ENCODE measurements at regions not wholly inside any gene's neighbourhood (a gene's known extent, or its start where the extent isn't known, plus 50 kb on each side); places are given as distances from the start of the nearest gene placed in this dataset.

DNA sequence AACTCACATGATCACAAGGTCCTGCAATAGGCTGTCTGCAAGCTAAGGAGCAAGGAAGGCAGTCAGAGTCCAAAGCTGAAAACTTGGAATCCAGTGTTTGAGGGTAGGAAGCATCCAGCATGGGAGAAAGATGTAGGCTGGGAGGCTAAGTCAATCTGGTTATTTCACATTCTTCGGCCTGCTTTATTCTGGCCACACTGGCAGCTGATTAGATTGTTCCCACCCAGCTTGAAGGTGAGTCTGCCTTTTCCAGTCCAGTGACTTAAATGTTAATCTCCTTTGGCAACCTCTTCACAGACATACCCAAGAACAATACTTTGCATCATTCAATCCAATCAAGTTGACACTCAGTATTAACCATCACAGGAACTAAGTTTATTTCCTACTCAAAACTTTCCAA is 453.4 kb downstream of the TLE4 start:
- no peaks in the 10 kb centered on the region for H3K9me3 ChIP-seq (ENCODE audit: insufficient read depth, low read depth, low read length)
- H3K27me3 ChIP-seq (ENCODE audit: insufficient read depth, low read length, poor library complexity, severe bottlenecking), result no peaks in the 10 kb centered on the region
- H3K79me2 ChIP-seq (ENCODE audit: insufficient read depth, low read length), result no peaks in the 10 kb centered on the region
- H3K4me1 ChIP-seq (ENCODE audit: insufficient read depth, low read length, poor library complexity, severe bottlenecking), result no peaks in the 10 kb centered on the region
- H3K4me3 ChIP-seq (ENCODE audit: low read length, poor library complexity, severe bottlenecking), result no peak overlapping the region
- H2AFZ ChIP-seq (ENCODE audit: low read length), result no peak overlapping the region
- no peaks in the 10 kb centered on the region for H3F3A ChIP-seq (ENCODE audit: low read depth)
- no peak overlapping the region for H3K4me2 ChIP-seq (ENCODE audit: low read depth, low read length, poor library complexity, severe bottlenecking)
- no peaks in the 10 kb centered on the region for H3K9me2 ChIP-seq (replicated peaks; ENCODE audit: low read depth, low read length)
- no peak for TF ChIP-seq CTCF (conservative IDR thresholded peaks at IDR 0.05; ENCODE audit: low read length)
- TF ChIP-seq EZH2phosphoT487 (IDR thresholded peaks at IDR 0.05; ENCODE audit: borderline replicate concordance), result no peak
- no peak overlapping the region for H3K9ac ChIP-seq (ENCODE audit: low read depth, low read length, poor library complexity, severe bottlenecking)
- H4K20me1 ChIP-seq (ENCODE audit: insufficient read depth, low read length, poor library complexity, severe bottlenecking), result no peaks in the 10 kb centered on the region
- H3K36me3 ChIP-seq (ENCODE audit: insufficient read depth, low read length), result no peaks in the 10 kb centered on the region

GRCh38 chr9:80020530-80020929 is 448.8 kb downstream of the TLE4 start:
- no peak for TF ChIP-seq EZH2phosphoT487 (IDR thresholded peaks at IDR 0.05; ENCODE audit: borderline replicate concordance)
- no peak for TF ChIP-seq CTCF (conservative IDR thresholded peaks at IDR 0.05; ENCODE audit: low read length)
- H3K4me2 ChIP-seq (ENCODE audit: low read depth, low read length, poor library complexity, severe bottlenecking), result no peak overlapping the region
- no peak overlapping the region for H2AFZ ChIP-seq (ENCODE audit: low read length)
- no peak overlapping the region for H3K4me3 ChIP-seq (ENCODE audit: low read length, poor library complexity, severe bottlenecking)
- no peaks in the 10 kb centered on the region for H4K20me1 ChIP-seq (ENCODE audit: insufficient read depth, low read length, poor library complexity, severe bottlenecking)
- H3K9me3 ChIP-seq (ENCODE audit: insufficient read depth, low read depth, low read length), result no peaks in the 10 kb centered on the region
- no peaks in the 10 kb centered on the region for H3K79me2 ChIP-seq (ENCODE audit: insufficient read depth, low read length)
- no peaks in the 10 kb centered on the region for H3K27me3 ChIP-seq (ENCODE audit: insufficient read depth, low read length, poor library complexity, severe bottlenecking)
- H3K9me2 ChIP-seq (replicated peaks; ENCODE audit: low read depth, low read length), result no peaks in the 10 kb centered on the region
- no peaks in the 10 kb centered on the region for H3F3A ChIP-seq (ENCODE audit: low read depth)
- no peak overlapping the region for H3K9ac ChIP-seq (ENCODE audit: low read depth, low read length, poor library complexity, severe bottlenecking)
- H3K36me3 ChIP-seq (ENCODE audit: insufficient read depth, low read length), result no peaks in the 10 kb centered on the region
- H3K4me1 ChIP-seq (ENCODE audit: insufficient read depth, low read length, poor library complexity, severe bottlenecking), result no peaks in the 10 kb centered on the region

DNA sequence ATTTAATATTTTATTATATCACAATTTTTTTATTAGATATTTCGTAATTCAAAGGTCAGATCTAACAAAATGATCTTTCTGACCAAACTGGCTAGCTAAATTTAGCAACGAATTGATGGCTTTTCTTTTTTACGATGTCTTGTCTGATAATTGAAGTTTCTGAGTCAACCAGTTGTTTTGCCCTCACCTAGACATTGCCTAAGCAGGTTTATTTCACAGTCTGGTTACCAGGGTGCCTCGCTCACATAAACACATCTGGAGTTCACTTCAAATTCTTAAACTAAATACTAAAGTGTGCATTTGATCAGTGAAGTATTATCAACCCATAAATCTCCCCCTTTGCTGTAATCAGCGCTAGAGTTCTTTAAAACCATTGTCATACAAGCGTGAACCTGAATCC is 448.3 kb downstream of the TLE4 start:
- H3K4me3 ChIP-seq (ENCODE audit: low read length, poor library complexity, severe bottlenecking), result no peak overlapping the region
- H3K9ac ChIP-seq (ENCODE audit: low read depth, low read length, poor library complexity, severe bottlenecking), result no peak overlapping the region
- no peaks in the 10 kb centered on the region for H3K4me1 ChIP-seq (ENCODE audit: insufficient read depth, low read length, poor library complexity, severe bottlenecking)
- no peaks in the 10 kb centered on the region for H4K20me1 ChIP-seq (ENCODE audit: insufficient read depth, low read length, poor library complexity, severe bottlenecking)
- H3K36me3 ChIP-seq (ENCODE audit: insufficient read depth, low read length), result no peaks in the 10 kb centered on the region
- no peaks in the 10 kb centered on the region for H3K9me2 ChIP-seq (replicated peaks; ENCODE audit: low read depth, low read length)
- H3F3A ChIP-seq (ENCODE audit: low read depth), result no peaks in the 10 kb centered on the region
- no peaks in the 10 kb centered on the region for H3K27me3 ChIP-seq (ENCODE audit: insufficient read depth, low read length, poor library complexity, severe bottlenecking)
- no peak for TF ChIP-seq EZH2phosphoT487 (IDR thresholded peaks at IDR 0.05; ENCODE audit: borderline replicate concordance)
- no peak for TF ChIP-seq CTCF (conservative IDR thresholded peaks at IDR 0.05; ENCODE audit: low read length)
- H2AFZ ChIP-seq (ENCODE audit: low read length), result no peak overlapping the region
- H3K79me2 ChIP-seq (ENCODE audit: insufficient read depth, low read length), result no peaks in the 10 kb centered on the region
- no peaks in the 10 kb centered on the region for H3K9me3 ChIP-seq (ENCODE audit: insufficient read depth, low read depth, low read length)
- no peak overlapping the region for H3K4me2 ChIP-seq (ENCODE audit: low read depth, low read length, poor library complexity, severe bottlenecking)

All from Loucy (cell line).